ES-I3 (cell line): ENCODE measurements at regions not wholly inside any gene's neighbourhood (a gene's known extent, or its start where the extent isn't known, plus 50 kb on each side); places are given as distances from the start of the nearest gene placed in this dataset.

Source experiments
- H3K36me3 ChIP-seq: 2 replicates; pipeline ENCODE4 v1.6.1; 2013; ENCODE audit warnings: mild to moderate bottlenecking, low read length, control low read depth, moderate library complexity; ENCODE audit not compliant: insufficient read depth
- H3K4me1 ChIP-seq: 2 replicates; pipeline ENCODE4 v1.6.1; 2013; ENCODE audit warnings: mild to moderate bottlenecking, control low read depth, low read length; ENCODE audit not compliant: insufficient read depth
- H3K9ac ChIP-seq: 2 replicates; pipeline ENCODE4 v1.6.1; 2013; ENCODE audit warnings: low read depth, mild to moderate bottlenecking, low read length, moderate library complexity
- H3K9me3 ChIP-seq: 2 replicates; pipeline ENCODE4 v1.6.1; 2013; ENCODE audit warnings: mild to moderate bottlenecking, low read length, moderate library complexity; ENCODE audit not compliant: control insufficient read depth, insufficient read depth

- no peaks in the 10 kb centered on the region for H3K36me3 ChIP-seq
- peaks cover 4% of the 10 kb centered on the region; the same call in 1 of the 2 replicates for H3K9me3 ChIP-seq
- no peak overlapping the region for H3K9ac ChIP-seq
- H3K4me1 ChIP-seq: peaks cover 18% of the 10 kb centered on the region; the same call in 1 of the 2 replicates
Measured at GRCh38 chr5:123266365-123266764, 156.8 kb downstream of the CEP120 start.

GRCh38 chr5:123265551-123265950 is 157.7 kb downstream of the CEP120 start:
- H3K9me3 ChIP-seq: peaks cover 4% of the 10 kb centered on the region; the same call in 1 of the 2 replicates
- peaks cover 18% of the 10 kb centered on the region; the same call in 1 of the 2 replicates for H3K4me1 ChIP-seq
- no peaks in the 10 kb centered on the region for H3K36me3 ChIP-seq
- H3K9ac ChIP-seq: no peak overlapping the region

- peaks cover 4% of the 10 kb centered on the region; the same call in 1 of the 2 replicates for H3K9me3 ChIP-seq
- peaks cover 18% of the 10 kb centered on the region; the same call in 1 of the 2 replicates for H3K4me1 ChIP-seq
- no peaks in the 10 kb centered on the region for H3K36me3 ChIP-seq
- no peak overlapping the region for H3K9ac ChIP-seq
Measured at GRCh38 chr5:123264394-123264793, 158.8 kb downstream of the CEP120 start.

GRCh38 chr5:123263859-123264258 is 159.3 kb downstream of the CEP120 start:
- H3K9me3 ChIP-seq: peaks cover 4% of the 10 kb centered on the region; the same call in 1 of the 2 replicates
- no peaks in the 10 kb centered on the region for H3K36me3 ChIP-seq
- no peak overlapping the region for H3K9ac ChIP-seq
- peaks cover 18% of the 10 kb centered on the region; the same call in 1 of the 2 replicates for H3K4me1 ChIP-seq

- Histone ChIP-seq H3K36me3 (no peaks in the 10 kb centered on the region), H3K4me1 (peaks cover 18% of the 10 kb centered on the region; the same call in 1 of the 2 replicates), H3K9ac (no peak overlapping the region), H3K9me3 (peaks cover 4% of the 10 kb centered on the region; the same call in 1 of the 2 replicates)
Measured at GRCh38 chr5:123262216-123262823, 160.9 kb downstream of the CEP120 start.

- no peaks in the 10 kb centered on the region for H3K36me3 ChIP-seq
- H3K9ac ChIP-seq: no peak overlapping the region
- peaks cover 18% of the 10 kb centered on the region; the same call in 1 of the 2 replicates for H3K4me1 ChIP-seq
- peaks cover 4% of the 10 kb centered on the region; the same call in 1 of the 2 replicates for H3K9me3 ChIP-seq
Measured at GRCh38 chr5:123261752-123262151, 161.5 kb downstream of the CEP120 start.

- Histone ChIP-seq H3K9ac (no peak overlapping the region), H3K36me3 (no peaks in the 10 kb centered on the region), H3K4me1 (no peaks in the 10 kb centered on the region), H3K9me3 (no peaks in the 10 kb centered on the region)
Measured at GRCh38 chr5:123249446-123249845, 160.4 kb downstream of the PRDM6 start.

- no peak overlapping the region for H3K9ac ChIP-seq
- no peaks in the 10 kb centered on the region for H3K4me1 ChIP-seq
- H3K9me3 ChIP-seq: no peaks in the 10 kb centered on the region; the same call in 1 of the 2 replicates
- H3K36me3 ChIP-seq: no peaks in the 10 kb centered on the region
Measured at GRCh38 chr5:123245689-123246088, 156.6 kb downstream of the PRDM6 start.

- no peaks in the 10 kb centered on the region for H3K36me3 ChIP-seq
- no peaks in the 10 kb centered on the region; the same call in 1 of the 2 replicates for H3K9me3 ChIP-seq
- no peaks in the 10 kb centered on the region for H3K4me1 ChIP-seq
- no peak overlapping the region for H3K9ac ChIP-seq
Measured at GRCh38 chr5:123244458-123244857, 155.4 kb downstream of the PRDM6 start.
